ENCODE measurements at regions not wholly inside any gene's neighbourhood (a gene's known extent, or its start where the extent isn't known, plus 50 kb on each side); places are given as distances from the start of the nearest gene placed in this dataset.

DNA sequence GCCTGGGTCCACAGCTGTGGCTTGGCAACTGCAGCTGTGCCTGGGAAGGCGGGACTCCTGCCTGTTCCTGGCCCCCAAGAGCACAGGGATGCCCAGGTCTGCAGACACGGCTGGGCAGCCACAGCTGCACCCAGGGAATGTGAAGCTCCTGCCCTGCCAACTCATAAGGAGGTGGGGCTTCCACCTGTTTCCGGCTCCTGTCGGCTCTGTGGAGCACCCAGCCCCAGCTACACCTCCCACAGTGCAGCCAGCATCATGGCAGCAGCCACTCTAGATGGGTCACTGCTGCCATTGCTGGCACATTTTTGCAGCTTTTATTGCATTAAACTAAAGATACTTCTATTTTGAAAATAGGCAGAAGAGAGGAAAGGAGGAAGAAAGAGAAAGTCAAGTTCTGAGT is 207.9 kb downstream of the SAMD5 start:
- DNase-seq (ENCODE audit: low read depth) = no peak

DNA sequence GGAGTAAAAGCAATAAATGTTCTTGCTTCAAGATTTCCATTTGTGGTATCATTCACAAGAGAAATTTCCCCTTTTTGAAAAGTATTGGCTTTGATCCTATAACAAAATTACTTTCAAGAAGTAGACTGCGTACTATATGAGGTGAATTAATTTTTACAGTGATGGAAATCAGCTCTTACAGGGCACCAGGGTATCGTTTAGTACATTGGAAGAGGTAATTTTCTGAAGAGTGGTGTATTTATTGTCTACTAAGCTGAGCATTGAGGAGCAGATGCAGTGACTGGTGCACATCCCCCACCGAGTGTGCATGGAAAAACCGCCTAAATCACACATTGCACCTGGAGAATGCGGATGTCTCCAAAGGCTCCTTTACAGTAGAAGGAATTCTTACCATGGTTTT is 209.5 kb downstream of the SAMD5 start:
- DNase-seq (ENCODE audit: low read depth) = no peak

DNA sequence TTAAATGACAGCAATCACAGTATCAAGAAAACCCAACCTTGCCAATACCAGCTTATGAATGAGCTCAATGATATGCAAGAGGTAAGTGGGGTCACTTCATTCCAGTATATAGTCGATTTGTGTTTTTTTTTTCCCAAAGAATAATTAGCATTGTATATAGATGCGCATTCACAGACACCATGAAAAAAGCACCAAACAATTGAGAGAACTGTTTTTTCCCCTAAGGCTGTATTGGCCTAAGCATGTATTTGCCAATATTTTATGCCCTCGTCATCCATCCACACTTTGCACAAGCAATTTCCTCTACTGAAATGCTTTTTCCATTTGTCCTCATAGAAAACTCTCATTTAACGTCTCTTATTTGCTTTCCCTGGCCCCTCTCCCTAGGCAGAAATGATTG is 213.7 kb downstream of the SAMD5 start:
- DNase-seq (ENCODE audit: low read depth) = no peak

DNA sequence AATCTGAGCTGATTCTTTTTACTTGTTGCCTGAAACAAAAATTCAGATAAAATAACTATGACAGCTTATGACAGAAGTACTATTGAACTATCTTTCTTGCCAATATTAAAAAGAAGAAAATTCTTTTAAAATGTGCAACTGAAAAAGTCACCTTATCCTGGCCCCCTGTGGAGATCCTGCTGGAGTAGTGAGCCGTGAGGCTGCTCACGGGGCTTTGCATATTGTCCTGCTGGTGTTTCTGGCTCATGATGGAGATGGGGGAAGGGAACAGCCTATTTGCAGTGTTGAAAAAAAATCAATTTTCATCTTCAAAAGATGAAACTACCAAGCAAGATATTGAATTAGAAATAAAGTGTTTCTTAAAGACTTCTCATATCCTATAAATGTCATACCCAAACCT is 216.0 kb downstream of the SAMD5 start:
- no peak for DNase-seq (ENCODE audit: low read depth)

DNA sequence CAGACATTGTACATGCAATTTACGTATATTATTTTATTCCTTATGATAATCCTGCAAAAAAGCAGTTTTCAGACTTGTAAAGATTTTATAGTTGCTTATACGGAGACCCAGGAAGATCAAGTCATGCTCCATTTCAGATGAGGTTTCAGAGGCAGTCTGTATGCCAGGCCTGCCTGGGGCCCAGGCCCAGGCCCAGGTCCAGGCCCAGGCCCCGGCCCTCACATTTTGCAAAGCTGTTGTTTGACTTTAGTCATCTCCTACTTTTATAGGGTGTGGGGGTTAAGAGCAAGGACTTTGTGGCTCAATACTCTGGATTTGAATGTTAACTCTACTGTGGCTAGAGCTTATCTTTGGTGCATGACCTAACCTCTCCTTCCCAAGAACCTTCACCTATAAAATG is 217.9 kb downstream of the SAMD5 start:
- no peak for DNase-seq (ENCODE audit: low read depth)

DNA sequence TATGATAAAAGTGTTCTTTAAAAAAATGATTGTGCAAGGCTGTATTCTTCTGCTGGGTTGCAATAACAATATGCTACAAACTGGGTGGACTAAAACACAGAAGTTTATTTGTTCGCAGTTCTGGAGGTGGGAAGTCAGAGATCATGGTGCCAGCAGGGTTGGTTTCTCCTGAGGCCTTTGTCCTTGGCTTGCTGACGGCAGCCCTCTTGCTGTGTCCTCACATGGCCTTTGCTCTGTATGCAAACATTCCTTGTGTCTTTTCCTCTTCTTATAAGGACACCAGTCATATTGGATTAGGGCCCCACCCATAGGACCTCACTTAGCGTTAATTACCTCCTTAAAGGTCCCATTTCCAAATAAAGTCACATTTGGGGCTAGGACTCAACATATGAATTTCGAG is 220.4 kb downstream of the SAMD5 start:
- DNase-seq (ENCODE audit: low read depth) = no peak

DNA sequence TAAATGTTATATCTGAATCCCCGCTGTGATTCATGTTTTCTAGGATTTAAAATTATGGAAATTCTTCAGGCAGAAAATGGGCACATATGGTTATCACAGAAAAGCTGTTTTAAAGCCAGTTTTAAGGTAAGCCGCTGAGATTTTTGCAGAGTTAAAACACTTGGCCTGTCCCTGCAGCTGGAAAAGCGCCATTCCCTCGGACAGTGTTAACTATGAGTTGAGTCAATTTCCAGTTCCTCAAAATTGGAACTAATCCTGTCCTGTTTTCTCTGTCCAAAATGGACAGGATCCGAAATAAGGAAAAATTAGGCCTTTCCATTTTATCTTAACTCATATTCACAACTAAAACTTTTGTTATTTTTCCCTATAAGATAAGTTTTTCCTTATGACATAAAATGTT is 225.2 kb downstream of the SAMD5 start:
- DNase-seq (ENCODE audit: low read depth) = no peak

DNA sequence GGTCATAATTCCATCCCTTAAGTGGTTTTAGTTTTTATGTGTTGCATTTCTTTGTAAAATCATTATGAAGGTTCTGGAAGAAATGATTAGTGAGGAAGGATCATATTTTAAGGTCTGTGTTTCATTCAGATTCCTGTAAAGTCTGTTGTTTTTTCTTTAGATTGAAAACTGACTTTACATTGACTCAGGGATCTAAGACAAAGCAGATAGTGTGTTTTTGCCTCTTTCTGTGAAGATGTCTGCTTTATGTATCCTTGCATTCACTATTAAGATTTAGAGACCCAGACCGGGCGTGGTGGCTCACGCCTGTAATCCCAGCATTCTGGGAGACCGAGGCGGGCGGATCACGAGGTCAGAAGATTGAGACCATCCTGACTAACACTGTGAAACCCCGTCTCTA is 225.7 kb downstream of the SAMD5 start:
- no peak for DNase-seq (ENCODE audit: low read depth)

DNA sequence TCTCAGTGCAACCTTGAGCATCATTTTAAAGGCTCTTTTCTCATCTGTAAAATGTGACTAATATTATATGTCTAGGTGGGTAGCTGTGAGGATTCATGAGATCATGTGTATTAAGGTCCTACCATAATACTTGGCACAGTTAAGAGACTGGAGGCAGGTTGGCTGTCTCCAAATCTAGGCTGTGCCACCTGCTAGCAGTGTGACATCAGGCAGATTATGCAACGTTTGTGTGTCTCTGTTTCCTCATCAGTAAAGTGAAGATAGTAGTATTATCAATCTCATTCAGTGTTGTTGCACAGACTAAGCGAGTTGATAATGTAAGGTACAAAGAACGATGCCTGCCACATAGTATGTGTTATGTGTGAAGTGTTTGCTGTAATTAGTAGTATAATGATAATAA is 227.4 kb downstream of the SAMD5 start:
- DNase-seq (ENCODE audit: low read depth) = no peak

DNA sequence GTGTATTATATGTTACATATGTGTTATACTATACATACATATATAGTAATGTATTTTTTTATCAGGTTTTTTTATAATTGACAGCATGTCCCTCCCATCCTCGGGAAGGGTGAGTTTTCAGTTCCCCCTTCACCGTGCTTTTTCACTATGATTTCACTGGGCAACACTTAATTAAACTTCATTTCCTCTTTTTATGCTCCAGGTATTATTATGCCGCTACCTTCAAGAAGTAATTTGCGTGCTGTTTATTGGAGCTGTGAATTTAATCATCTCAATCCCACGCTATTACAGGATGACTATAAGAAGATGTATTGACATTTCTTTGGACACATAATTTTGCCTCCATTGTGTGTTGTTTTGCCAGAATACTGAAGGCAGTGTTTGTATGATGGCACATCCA is 228.6 kb downstream of the SAMD5 start:
- DNase-seq (ENCODE audit: low read depth) = no peak

- no peak for DNase-seq (ENCODE audit: low read depth)
Measured at GRCh38 chr6:147738099-147738498, 229.6 kb downstream of the SAMD5 start.

DNA sequence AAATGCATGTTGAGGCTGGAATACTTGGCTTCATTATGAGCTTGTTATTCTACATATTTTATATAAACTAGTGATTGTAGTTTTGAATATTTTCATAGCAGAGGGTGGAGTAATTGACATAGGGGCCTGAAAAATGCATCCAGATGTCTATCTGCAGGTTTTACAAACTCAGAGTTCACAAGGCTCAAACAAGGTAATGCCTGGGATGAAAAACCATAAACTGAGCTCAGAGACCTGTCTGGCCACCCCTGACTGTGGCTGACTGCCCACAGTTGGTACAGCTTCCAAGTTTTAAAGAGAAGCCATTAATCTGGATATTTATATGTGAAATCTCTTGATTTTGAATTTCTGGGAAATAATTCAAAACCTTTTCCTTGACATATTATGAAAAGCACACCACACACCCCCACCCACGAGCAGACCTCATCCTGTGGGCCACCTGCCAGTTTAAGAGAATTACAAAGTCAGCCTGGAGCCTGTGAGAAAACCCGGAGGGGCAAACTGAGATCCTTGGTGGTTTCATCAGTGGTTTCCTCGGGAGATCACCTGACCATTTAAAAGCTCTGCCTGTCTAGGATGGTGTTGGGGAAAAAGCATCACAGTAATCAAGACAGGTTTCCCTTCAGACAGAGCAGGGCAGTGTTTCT is 230.1 kb downstream of the SAMD5 start:
- no peak for DNase-seq (ENCODE audit: low read depth)

- no peak for DNase-seq (ENCODE audit: low read depth)
Measured at GRCh38 chr6:147740326-147740725, 231.8 kb downstream of the SAMD5 start.

GRCh38 chr6:147740916-147741315 is 232.4 kb downstream of the SAMD5 start:
- no peak for DNase-seq (ENCODE audit: low read depth)

DNA sequence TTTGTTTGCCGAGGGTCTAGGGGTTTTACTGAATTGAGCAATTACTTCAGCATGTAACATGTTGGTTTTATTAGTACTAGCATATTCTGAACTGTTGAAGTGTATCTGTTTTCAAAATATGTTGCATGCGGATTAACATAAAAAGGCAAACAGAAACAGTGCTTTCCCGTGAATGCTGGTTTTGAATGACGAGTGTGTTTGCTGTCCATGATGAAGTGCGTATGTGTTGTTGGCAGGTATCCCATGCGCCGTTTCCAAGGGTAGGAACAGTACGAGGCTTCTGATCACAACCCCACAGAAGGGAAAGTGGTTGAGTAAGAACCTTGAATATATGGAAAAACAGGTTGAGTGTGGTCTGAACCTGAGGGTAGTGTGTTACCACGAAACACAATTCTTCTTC is 232.9 kb downstream of the SAMD5 start:
- DNase-seq (ENCODE audit: low read depth) = no peak

- DNase-seq (ENCODE audit: low read depth) = no peak
Measured at GRCh38 chr6:147742440-147742839, 233.9 kb downstream of the SAMD5 start.

- no peak for DNase-seq (ENCODE audit: low read depth)
Measured at GRCh38 chr6:147744012-147744411, 235.5 kb downstream of the SAMD5 start.

DNA sequence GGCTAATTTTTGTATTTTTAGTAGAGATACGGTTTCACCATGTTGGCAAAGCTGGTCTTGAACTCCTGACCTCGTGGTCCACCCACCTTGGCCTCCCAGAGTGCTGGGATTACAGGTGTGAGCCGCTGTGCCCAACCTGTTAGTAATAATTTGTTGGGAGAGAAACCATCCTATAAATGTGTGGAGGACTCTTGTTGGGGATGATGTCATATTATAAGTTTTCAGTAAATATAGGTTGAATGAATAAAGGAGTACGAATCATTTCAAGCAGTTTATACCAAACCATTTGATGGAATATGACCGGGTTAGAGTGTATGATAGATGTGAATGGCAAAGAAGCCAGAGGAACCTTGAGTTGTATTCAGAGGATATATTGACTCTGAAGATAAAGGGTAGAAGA is 240.8 kb downstream of the SAMD5 start:
- DNase-seq (ENCODE audit: low read depth) = no peak

- DNase-seq (ENCODE audit: low read depth) = no peak
Measured at GRCh38 chr6:147750413-147750812, 241.9 kb downstream of the SAMD5 start.

DNA sequence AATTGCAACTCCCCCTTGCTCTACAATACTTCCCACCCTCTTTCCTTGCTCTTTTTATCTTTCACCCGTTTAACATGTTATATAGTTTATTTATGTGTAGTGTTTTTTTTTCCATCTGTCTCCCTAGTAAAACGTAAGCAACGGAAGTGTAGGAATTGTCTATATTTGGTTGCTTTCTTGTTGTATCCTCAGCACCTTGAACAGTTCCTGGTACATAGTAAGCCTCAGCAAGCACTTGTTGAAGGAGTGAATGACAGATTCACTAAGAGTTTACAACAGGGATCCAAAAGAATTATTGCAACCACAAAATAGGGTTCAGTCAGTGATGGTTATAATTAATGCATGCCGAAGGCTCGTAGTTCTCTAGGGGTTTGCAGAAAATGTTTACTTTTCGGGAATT is 242.7 kb downstream of the SAMD5 start:
- DNase-seq (ENCODE audit: low read depth) = no peak

GRCh38 chr6:147752689-147753403 is 244.4 kb downstream of the SAMD5 start:
- no peak for DNase-seq (ENCODE audit: low read depth)

DNA sequence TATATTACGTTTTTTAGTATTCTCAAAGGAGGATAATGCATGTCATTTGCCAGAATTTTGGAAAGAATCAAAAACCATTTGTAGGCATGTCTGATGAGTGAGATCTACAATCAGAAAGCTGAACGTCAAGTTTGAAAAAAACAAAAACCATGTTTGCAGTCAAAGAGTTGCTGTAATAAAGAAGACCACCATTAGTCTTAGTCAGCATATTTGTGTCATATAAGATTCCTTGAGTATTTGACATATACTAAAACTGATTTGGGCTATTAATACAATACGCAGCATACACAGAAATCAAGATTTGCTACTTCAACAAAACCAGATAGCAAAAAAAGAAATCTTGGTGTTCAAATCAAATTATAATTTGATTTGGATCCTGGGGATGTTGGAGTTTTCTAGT is 247.5 kb downstream of the SAMD5 start:
- DNase-seq (ENCODE audit: low read depth) = no peak

- no peak for DNase-seq (ENCODE audit: low read depth)
Measured at GRCh38 chr6:147756891-147757290, 248.4 kb downstream of the SAMD5 start.

DNA sequence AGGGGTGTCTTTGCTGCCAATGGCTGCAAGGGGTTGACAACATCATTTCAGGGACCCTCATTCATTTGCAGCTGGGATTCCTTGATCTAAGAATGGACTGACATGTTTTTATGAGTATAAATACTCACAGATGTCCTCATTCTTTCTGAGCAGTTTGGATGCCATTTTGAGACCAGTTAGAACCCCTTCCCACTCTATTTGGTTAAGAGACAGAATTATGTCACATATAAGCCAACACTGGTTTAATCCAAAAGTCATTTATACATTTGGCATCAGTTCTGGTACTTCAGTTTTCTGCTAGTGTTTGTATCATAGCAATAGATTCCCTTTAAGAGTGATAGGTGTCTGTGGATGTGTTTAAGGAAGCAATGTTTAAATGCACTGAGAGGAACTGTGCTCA is 248.8 kb downstream of the SAMD5 start:
- no peak for DNase-seq (ENCODE audit: low read depth)
